ENCODE measurements at regions not wholly inside any gene's neighbourhood (a gene's known extent, or its start where the extent isn't known, plus 50 kb on each side); places are given as distances from the start of the nearest gene placed in this dataset.

- no peak for TF ChIP-seq EZH2 (IDR thresholded peaks at IDR 0.05; ENCODE audit: borderline replicate concordance, low read depth, low read length, severe bottlenecking)
- TF ChIP-seq CTCF (IDR thresholded peaks at IDR 0.05; ENCODE audit: extremely low read depth in 1 of 2, insufficient read depth in 1 of 2, low read depth in 1 of 2, low read length in 2 of 2), result no peak
Measured at GRCh38 chrY:12623204-12623603, 77.8 kb upstream of the USP9Y start.

Measured in endothelial cell of umbilical vein (primary cell).